ENCODE measurements at regions not wholly inside any gene's neighbourhood (a gene's known extent, or its start where the extent isn't known, plus 50 kb on each side); places are given as distances from the start of the nearest gene placed in this dataset.

DNA sequence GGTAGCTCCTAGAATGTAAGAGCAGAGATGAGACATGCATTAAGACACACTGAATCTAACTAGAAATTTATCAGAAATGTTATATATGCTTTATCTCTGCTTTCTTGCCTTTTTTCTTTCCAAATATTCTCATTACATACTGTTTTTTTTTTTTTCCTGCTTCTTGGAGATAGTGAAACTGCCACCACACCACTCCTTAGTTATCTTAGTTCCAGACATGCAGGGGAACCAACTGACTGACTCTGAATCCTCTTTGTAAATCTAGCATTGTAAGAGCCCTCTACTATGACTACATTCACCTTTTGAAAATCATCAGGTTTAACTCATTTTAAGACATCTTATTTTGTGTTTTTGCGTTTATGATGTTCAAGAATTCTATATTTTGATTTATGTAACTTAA, 181.3 kb upstream of the ST8SIA4 start:
- no peak overlapping the region for H3K4me3 ChIP-seq
- no peaks in the 10 kb centered on the region for H3K4me1 ChIP-seq
- no peaks in the 10 kb centered on the region for H3K36me3 ChIP-seq
- H3K9me3 ChIP-seq = no peaks in the 10 kb centered on the region
- no peaks in the 10 kb centered on the region for H3K27me3 ChIP-seq
- H3K27ac ChIP-seq = no peak overlapping the region
- 96 to 100% methylated on average over 1 of the region's 1 CpG for WGBS, 2 donors (ENCODE audit: low coverage in 1 of 2)
- no peak for ATAC-seq
- TF ChIP-seq POLR2AphosphoS5 (IDR thresholded peaks at IDR 0.05) (no peak), EP300 (IDR thresholded peaks at IDR 0.05) (no peak), CTCF (IDR thresholded peaks at IDR 0.05) (no peak), POLR2A (IDR thresholded peaks at IDR 0.05) (no peak)

- H3K27me3 ChIP-seq = no peaks in the 10 kb centered on the region
- ATAC-seq = no peak
- WGBS, 2 donors (ENCODE audit: low coverage in 1 of 2) = 33 to 39% methylated on average over 4 to 5 of the region's 5 CpGs
- H3K4me3 ChIP-seq = no peak overlapping the region
- no peaks in the 10 kb centered on the region for H3K4me1 ChIP-seq
- TF ChIP-seq POLR2A (IDR thresholded peaks at IDR 0.05) = no peak
- no peaks in the 10 kb centered on the region for H3K36me3 ChIP-seq
- no peaks in the 10 kb centered on the region for H3K9me3 ChIP-seq
- H3K27ac ChIP-seq = no peak overlapping the region
Measured at GRCh38 chr5:101080462-101081240, 177.6 kb upstream of the ST8SIA4 start.

DNA sequence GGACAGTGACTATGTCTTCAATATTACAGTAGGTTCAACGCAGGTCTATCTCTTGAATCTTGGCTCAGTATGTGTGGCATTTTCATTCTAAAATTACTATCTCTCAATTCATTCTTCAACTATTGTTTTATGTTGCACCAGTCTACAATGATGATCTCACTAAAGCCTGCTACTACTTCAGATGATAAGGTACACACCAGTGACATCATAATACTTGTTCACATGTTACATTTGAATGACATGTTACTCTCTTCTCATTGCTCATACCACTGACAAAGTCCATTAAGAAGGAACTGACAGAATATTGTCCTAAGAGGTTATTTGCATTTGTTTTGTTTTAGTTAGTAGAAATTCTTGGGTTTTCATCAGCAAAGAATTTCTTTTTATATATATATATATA, 165.2 kb upstream of the ST8SIA4 start:
- WGBS, 2 donors (ENCODE audit: low coverage in 1 of 2) = 84 to 100% methylated on average over 1 of the region's 1 CpG
- TF ChIP-seq EP300 (IDR thresholded peaks at IDR 0.05) (no peak), CTCF (IDR thresholded peaks at IDR 0.05) (no peak), POLR2AphosphoS5 (IDR thresholded peaks at IDR 0.05) (no peak), POLR2A (IDR thresholded peaks at IDR 0.05) (no peak)
- no peak for ATAC-seq
- Histone ChIP-seq H3K36me3 (no peaks in the 10 kb centered on the region), H3K9me3 (no peaks in the 10 kb centered on the region), H3K27ac (no peak overlapping the region), H3K4me3 (no peak overlapping the region), H3K27me3 (no peaks in the 10 kb centered on the region), H3K4me1 (no peaks in the 10 kb centered on the region)

- Histone ChIP-seq H3K27me3 (no peaks in the 10 kb centered on the region), H3K27ac (no peak overlapping the region), H3K36me3 (no peaks in the 10 kb centered on the region), H3K9me3 (peaks cover 0 to 5% (median 0%) of the 10 kb centered on the region in 3 donors), H3K4me1 (no peaks in the 10 kb centered on the region), H3K4me3 (no peak overlapping the region)
- no peak for ATAC-seq
- TF ChIP-seq POLR2AphosphoS5 (IDR thresholded peaks at IDR 0.05) (no peak), EP300 (IDR thresholded peaks at IDR 0.05) (no peak), CTCF (IDR thresholded peaks at IDR 0.05) (no peak), POLR2A (IDR thresholded peaks at IDR 0.05) (no peak)
- 20 to 54% methylated on average over 1 to 3 of the region's 4 CpGs for WGBS, 2 donors (ENCODE audit: low coverage in 1 of 2)
Measured at GRCh38 chr5:101067429-101067828, 164.3 kb upstream of the ST8SIA4 start.

DNA sequence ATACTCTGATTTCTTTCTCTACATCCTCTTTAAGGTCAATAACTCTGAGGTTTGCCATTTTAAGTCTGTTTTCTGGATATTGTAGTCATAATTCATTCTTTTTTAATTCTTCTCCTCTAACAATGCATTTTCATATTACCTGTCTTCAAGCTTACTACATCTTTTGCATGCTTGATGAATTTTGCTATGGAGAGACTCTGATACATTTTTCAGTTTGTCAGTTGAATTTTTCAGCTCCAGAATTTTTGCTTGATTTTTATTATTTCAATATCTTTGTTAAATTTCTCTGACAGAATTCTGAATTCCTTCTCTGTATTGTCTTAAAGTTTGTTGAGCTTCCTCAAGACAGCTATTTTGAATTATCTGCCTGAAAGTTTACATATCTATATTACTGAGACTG, 159.8 kb upstream of the ST8SIA4 start:
- H3K4me1 ChIP-seq = no peaks in the 10 kb centered on the region
- ATAC-seq = no peak
- H3K36me3 ChIP-seq = no peaks in the 10 kb centered on the region
- H3K9me3 ChIP-seq = peaks cover 0 to 9% (median 0%) of the 10 kb centered on the region in 3 donors
- no peaks in the 10 kb centered on the region for H3K27me3 ChIP-seq
- H3K27ac ChIP-seq = no peak overlapping the region
- H3K4me3 ChIP-seq = no peak overlapping the region
- TF ChIP-seq POLR2A (IDR thresholded peaks at IDR 0.05) = no peak
- TF ChIP-seq EP300 (IDR thresholded peaks at IDR 0.05) = no peak
- no peak for TF ChIP-seq POLR2AphosphoS5 (IDR thresholded peaks at IDR 0.05)
- TF ChIP-seq CTCF (IDR thresholded peaks at IDR 0.05) = no peak
